ENCODE measurements at regions not wholly inside any gene's neighbourhood (a gene's known extent, or its start where the extent isn't known, plus 50 kb on each side); places are given as distances from the start of the nearest gene placed in this dataset.

DNA sequence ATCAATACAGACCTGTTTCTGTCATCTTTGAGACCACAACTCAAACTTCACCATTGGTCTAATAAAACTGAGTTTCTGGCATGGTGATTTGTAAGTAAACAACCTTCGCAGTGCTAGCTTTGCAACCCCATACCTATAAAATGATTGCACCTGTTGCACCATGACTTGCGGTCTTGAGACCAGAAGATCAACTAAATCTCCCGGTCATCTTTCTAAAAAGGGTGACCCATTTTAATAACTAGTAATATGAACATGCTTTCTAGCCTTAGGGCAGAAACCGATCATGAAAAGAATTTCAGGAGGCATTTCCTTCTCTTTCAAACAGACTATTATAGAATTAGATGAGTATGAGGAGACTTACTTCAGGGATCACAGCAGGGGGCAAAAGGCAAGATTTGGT lies 151.9 kb upstream of the ZNF385D start:
- TF ChIP-seq, protein P1, sequence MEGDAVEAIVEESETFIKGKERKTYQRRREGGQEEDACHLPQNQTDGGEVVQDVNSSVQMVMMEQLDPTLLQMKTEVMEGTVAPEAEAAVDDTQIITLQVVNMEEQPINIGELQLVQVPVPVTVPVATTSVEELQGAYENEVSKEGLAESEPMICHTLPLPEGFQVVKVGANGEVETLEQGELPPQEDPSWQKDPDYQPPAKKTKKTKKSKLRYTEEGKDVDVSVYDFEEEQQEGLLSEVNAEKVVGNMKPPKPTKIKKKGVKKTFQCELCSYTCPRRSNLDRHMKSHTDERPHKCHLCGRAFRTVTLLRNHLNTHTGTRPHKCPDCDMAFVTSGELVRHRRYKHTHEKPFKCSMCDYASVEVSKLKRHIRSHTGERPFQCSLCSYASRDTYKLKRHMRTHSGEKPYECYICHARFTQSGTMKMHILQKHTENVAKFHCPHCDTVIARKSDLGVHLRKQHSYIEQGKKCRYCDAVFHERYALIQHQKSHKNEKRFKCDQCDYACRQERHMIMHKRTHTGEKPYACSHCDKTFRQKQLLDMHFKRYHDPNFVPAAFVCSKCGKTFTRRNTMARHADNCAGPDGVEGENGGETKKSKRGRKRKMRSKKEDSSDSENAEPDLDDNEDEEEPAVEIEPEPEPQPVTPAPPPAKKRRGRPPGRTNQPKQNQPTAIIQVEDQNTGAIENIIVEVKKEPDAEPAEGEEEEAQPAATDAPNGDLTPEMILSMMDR (IDR thresholded peaks at IDR 0.05; ENCODE audit: unreplicated experiment) = no peak
- H3K9me3 Mint-ChIP-seq (ENCODE audit: unreplicated experiment) = no peaks in the 10 kb centered on the region
- DNase-seq (ENCODE audit: low spot score) = no peak
- no peak overlapping the region for H3K27ac Mint-ChIP-seq (ENCODE audit: unreplicated experiment)
- no peaks in the 10 kb centered on the region for H3K36me3 Mint-ChIP-seq (ENCODE audit: low read depth, unreplicated experiment)
- no peaks in the 10 kb centered on the region for H3K27me3 Mint-ChIP-seq (ENCODE audit: unreplicated experiment)
- no peaks in the 10 kb centered on the region for H3K4me1 Mint-ChIP-seq (ENCODE audit: unreplicated experiment)
- no peak overlapping the region for H3K4me3 Mint-ChIP-seq (ENCODE audit: unreplicated experiment)

DNA sequence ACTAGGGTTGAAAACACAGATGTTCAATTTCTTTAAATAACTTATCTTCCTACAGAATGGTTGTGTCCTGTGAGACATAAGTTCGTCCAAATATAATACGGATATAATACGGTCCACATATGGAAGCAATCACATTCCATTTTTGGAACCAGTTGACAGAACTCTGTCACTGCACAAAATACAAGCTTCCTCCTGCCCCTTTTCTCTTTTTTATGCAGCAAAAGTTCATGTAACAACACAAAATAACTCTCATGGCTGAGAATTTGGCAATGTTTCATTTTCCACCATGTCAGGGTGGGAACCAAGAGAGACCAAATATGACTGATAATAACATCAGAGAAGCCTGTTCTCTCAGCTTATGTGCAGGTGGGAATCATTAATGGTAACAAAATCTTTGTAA lies 158.1 kb upstream of the ZNF385D start:
- Mint-ChIP-seq H3K27me3 (ENCODE audit: unreplicated experiment) (no peaks in the 10 kb centered on the region), H3K36me3 (ENCODE audit: low read depth, unreplicated experiment) (no peaks in the 10 kb centered on the region), H3K4me1 (ENCODE audit: unreplicated experiment) (no peaks in the 10 kb centered on the region), H3K9me3 (ENCODE audit: unreplicated experiment) (no peaks in the 10 kb centered on the region), H3K27ac (ENCODE audit: unreplicated experiment) (no peak overlapping the region), H3K4me3 (ENCODE audit: unreplicated experiment) (no peak overlapping the region)
- TF ChIP-seq, protein P1 (IDR thresholded peaks at IDR 0.05; ENCODE audit: unreplicated experiment) = no peak
- no peak for DNase-seq (ENCODE audit: low spot score)

DNA sequence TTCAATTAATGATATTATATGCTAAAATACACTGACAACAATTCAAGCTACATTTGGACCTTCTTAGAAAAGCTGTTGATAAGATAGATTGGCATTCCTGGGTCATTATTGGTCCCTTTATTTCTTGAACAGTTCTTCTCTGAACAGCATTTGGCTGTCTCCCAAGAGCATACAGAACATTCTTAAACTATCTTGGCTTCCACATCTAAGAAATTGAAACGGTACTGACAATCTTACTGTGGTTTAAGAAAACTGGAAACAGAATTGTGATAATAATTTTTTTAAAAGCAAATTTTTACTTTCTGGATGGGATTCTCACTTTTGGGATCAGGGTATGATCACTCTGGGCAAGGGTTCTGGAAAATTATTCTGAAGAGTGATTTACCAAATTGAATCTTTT lies 161.7 kb upstream of the ZNF385D start:
- no peak overlapping the region for H3K4me3 Mint-ChIP-seq (ENCODE audit: unreplicated experiment)
- no peaks in the 10 kb centered on the region for H3K4me1 Mint-ChIP-seq (ENCODE audit: unreplicated experiment)
- no peaks in the 10 kb centered on the region for H3K27me3 Mint-ChIP-seq (ENCODE audit: unreplicated experiment)
- H3K9me3 Mint-ChIP-seq (ENCODE audit: unreplicated experiment) = no peaks in the 10 kb centered on the region
- H3K36me3 Mint-ChIP-seq (ENCODE audit: low read depth, unreplicated experiment) = no peaks in the 10 kb centered on the region
- TF ChIP-seq, protein P1 (IDR thresholded peaks at IDR 0.05; ENCODE audit: unreplicated experiment) = no peak
- no peak for DNase-seq (ENCODE audit: low spot score)
- no peak overlapping the region for H3K27ac Mint-ChIP-seq (ENCODE audit: unreplicated experiment)

DNA sequence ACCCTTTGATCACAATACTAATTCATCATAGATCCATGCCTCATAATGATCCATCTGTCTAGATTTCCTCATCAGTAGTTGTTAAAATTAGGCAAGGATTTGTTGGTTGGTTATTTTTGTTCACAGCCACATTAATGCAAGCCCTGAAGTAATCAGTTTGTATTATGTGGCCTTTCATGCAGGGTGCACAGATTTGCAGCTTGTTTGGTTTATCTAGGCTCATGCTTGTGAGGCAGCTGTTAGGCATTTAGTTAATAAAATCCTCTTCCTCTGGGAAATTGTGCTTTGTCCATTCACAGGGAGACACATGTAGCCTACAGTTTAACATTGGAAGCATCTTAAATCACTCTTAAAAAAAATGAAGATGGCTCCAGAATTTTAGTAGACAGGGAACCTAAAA lies 162.8 kb upstream of the ZNF385D start:
- Mint-ChIP-seq H3K4me1 (ENCODE audit: unreplicated experiment) (no peaks in the 10 kb centered on the region), H3K4me3 (ENCODE audit: unreplicated experiment) (no peak overlapping the region), H3K27me3 (ENCODE audit: unreplicated experiment) (no peaks in the 10 kb centered on the region), H3K27ac (ENCODE audit: unreplicated experiment) (no peak overlapping the region), H3K36me3 (ENCODE audit: low read depth, unreplicated experiment) (no peaks in the 10 kb centered on the region), H3K9me3 (ENCODE audit: unreplicated experiment) (no peaks in the 10 kb centered on the region)
- TF ChIP-seq, protein P1 (IDR thresholded peaks at IDR 0.05; ENCODE audit: unreplicated experiment) = no peak
- DNase-seq (ENCODE audit: low spot score) = no peak

DNA sequence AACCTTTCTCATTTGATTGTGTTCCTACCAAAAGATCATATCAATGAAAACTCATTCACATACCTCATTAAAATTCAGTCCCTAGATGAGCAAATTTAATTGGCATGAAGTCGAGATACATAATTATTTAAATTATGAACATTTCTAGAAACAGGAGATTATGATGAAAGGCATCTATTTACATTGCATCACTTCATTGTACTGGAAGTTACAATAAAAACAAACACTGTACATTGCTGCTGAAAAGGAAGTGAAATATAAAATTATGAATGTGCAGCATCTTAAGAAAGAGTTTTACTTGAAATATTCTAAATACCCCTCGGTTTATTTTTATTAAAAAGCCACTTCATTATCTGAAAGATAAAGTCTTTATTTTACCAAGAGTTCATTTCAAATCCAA lies 163.4 kb upstream of the ZNF385D start:
- DNase-seq (ENCODE audit: low spot score) = no peak
- Mint-ChIP-seq H3K27ac (ENCODE audit: unreplicated experiment) (no peak overlapping the region), H3K4me1 (ENCODE audit: unreplicated experiment) (no peaks in the 10 kb centered on the region), H3K27me3 (ENCODE audit: unreplicated experiment) (no peaks in the 10 kb centered on the region), H3K4me3 (ENCODE audit: unreplicated experiment) (no peak overlapping the region), H3K36me3 (ENCODE audit: low read depth, unreplicated experiment) (no peaks in the 10 kb centered on the region), H3K9me3 (ENCODE audit: unreplicated experiment) (no peaks in the 10 kb centered on the region)
- TF ChIP-seq, protein P1 (IDR thresholded peaks at IDR 0.05; ENCODE audit: unreplicated experiment) = no peak

Data from endothelial cell (in vitro differentiated cells).